ENCODE measurements at regions not wholly inside any gene's neighbourhood (a gene's known extent, or its start where the extent isn't known, plus 50 kb on each side); places are given as distances from the start of the nearest gene placed in this dataset.

- Mint-ChIP-seq H3K36me3 (ENCODE audit: low read depth) (no peaks in the 10 kb centered on the region), H3K9me3 (no peaks in the 10 kb centered on the region), H3K27me3 (no peaks in the 10 kb centered on the region), H3K4me1 (peaks cover 48% of the 10 kb centered on the region), H3K4me3 (peak overlapping the region; percentile 17), H3K27ac (peak overlapping the region; percentile 43)
- intact Hi-C loops (cut with micrococcal nuclease) = no loop called here
- TF ChIP-seq CTCF (IDR thresholded peaks at IDR 0.05) = no peak
- POLR2A ChIA-PET = interaction anchor here (0.7 to 2.4 kb wide), 7 partner anchors 13 to 123 kb away, joined by 3 to 11 read pairs (median 7); partner anchors contain the start of genes ITM2B, MED4 and RB1
- DNase-seq (no peak), ATAC-seq (ENCODE audit: low read depth) (peak; percentile 77)
- CTCF ChIA-PET = interaction anchor here (0.7 to 1.8 kb wide), 4 partner anchors 16 to 75 kb away, joined by 3 to 5 read pairs (median 3); partner anchors contain the start of gene ITM2B
Observed at GRCh38 chr13:48181482-48182145, 51.4 kb upstream of the ITM2B start.

- Mint-ChIP-seq H3K9me3 (no peaks in the 10 kb centered on the region), H3K27me3 (no peaks in the 10 kb centered on the region), H3K4me1 (peaks cover 29% of the 10 kb centered on the region), H3K36me3 (ENCODE audit: low read depth) (no peaks in the 10 kb centered on the region), H3K27ac (no peak overlapping the region), H3K4me3 (no peak overlapping the region)
- ChIA-PET POLR2A (no interaction called here), CTCF (no interaction called here)
- ATAC-seq (ENCODE audit: low read depth) = no peak
- no peak for TF ChIP-seq CTCF (IDR thresholded peaks at IDR 0.05)
- intact Hi-C loops (cut with micrococcal nuclease) = no loop called here
- no peak for DNase-seq
Observed at GRCh38 chr13:48178126-48178525, 54.9 kb upstream of the ITM2B start.

GRCh38 chr13:48176781-48177180, 56.2 kb upstream of the ITM2B start:
- intact Hi-C loops (cut with micrococcal nuclease) = no loop called here
- ChIA-PET POLR2A (no interaction called here), CTCF (no interaction called here)
- H3K4me1 Mint-ChIP-seq = peaks cover 17% of the 10 kb centered on the region
- DNase-seq (no peak), ATAC-seq (ENCODE audit: low read depth) (no peak)
- no peaks in the 10 kb centered on the region for H3K36me3 Mint-ChIP-seq (ENCODE audit: low read depth)
- no peak overlapping the region for H3K27ac Mint-ChIP-seq
- no peaks in the 10 kb centered on the region for H3K9me3 Mint-ChIP-seq
- no peaks in the 10 kb centered on the region for H3K27me3 Mint-ChIP-seq
- no peak overlapping the region for H3K4me3 Mint-ChIP-seq
- no peak for TF ChIP-seq CTCF (IDR thresholded peaks at IDR 0.05)

- Mint-ChIP-seq H3K27me3 (no peaks in the 10 kb centered on the region), H3K9me3 (no peaks in the 10 kb centered on the region), H3K4me3 (no peak overlapping the region), H3K36me3 (ENCODE audit: low read depth) (no peaks in the 10 kb centered on the region), H3K27ac (no peak overlapping the region), H3K4me1 (peaks cover 7% of the 10 kb centered on the region)
- intact Hi-C loops (cut with micrococcal nuclease) = loop anchor here (2.0 kb wide), 1 partner anchor 18 kb away; no protein-coding TSS in a partner anchor
- ChIA-PET POLR2A (interaction anchor here (0.7 to 1.3 kb wide), 2 partner anchors 13 to 130 kb away, joined by 4 read pairs; no protein-coding TSS in a partner anchor), CTCF (no interaction called here)
- no peak for TF ChIP-seq CTCF (IDR thresholded peaks at IDR 0.05)
- DNase-seq = no peak
- ATAC-seq (ENCODE audit: low read depth) = peak; percentile 83
Observed at GRCh38 chr13:48175185-48175584, 57.8 kb upstream of the ITM2B start.

- ChIA-PET POLR2A (interaction anchor here (0.6 kb wide), 1 partner anchor 51 kb away, joined by 3 read pairs; no protein-coding TSS in a partner anchor), CTCF (no interaction called here)
- intact Hi-C loops (cut with micrococcal nuclease) = no loop called here
- Mint-ChIP-seq H3K4me1 (no peaks in the 10 kb centered on the region), H3K27ac (no peak overlapping the region), H3K4me3 (no peak overlapping the region), H3K27me3 (no peaks in the 10 kb centered on the region), H3K9me3 (no peaks in the 10 kb centered on the region), H3K36me3 (ENCODE audit: low read depth) (no peaks in the 10 kb centered on the region)
- ATAC-seq (ENCODE audit: low read depth) (no peak), DNase-seq (no peak)
- no peak for TF ChIP-seq CTCF (IDR thresholded peaks at IDR 0.05)
Observed at GRCh38 chr13:48167866-48168265, 65.1 kb upstream of the ITM2B start.
